GM21529 (cell line): ENCODE measurements at regions not wholly inside any gene's neighbourhood (a gene's known extent, or its start where the extent isn't known, plus 50 kb on each side); places are given as distances from the start of the nearest gene placed in this dataset.

Experiments
- ATAC-seq: cut with Tn5 transposase; IDR thresholded peaks from one replicate; pipeline ENCODE4 v1.9.1; 2021; ENCODE audit not compliant: unreplicated experiment

DNA sequence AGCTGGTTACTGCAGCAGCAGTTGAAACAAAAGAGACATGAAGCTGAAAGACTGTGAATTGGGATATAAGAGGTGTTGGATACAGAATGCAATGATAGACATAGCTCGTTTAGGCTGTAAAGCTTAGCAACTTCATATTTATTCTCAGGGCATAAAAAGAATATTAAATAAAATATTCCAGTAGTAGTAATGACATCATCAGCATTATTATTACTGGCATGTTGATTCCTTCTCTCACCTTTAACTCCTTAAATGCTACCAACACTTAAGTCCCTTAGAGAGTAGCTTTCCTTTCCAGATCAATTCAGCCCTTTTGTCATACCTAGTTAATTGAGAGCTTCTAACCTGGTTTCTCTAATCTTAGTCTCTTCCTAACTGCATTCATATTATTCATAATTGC lies 81.4 kb upstream of the STXBP5 start:
- ATAC-seq = no peak

DNA sequence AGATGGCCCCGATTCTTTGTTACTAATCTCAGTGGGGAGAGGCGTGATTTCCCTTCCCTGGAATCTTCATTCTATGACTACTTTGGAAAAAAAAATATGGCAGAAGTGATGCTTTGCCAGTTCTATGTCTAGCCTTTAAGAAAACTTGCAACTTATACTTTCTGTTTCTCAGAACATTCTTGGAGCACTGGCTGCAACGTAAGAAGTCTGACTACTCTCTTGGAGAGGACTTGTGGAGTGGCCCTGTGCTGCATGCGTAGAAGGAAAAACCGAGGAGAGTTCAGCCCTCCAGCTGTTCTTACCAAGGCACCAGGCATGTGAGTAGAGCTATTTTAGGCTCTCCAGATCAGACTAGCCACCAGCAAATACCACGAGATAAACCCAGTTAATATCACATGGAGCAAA lies 77.6 kb upstream of the STXBP5 start:
- no peak for ATAC-seq

DNA sequence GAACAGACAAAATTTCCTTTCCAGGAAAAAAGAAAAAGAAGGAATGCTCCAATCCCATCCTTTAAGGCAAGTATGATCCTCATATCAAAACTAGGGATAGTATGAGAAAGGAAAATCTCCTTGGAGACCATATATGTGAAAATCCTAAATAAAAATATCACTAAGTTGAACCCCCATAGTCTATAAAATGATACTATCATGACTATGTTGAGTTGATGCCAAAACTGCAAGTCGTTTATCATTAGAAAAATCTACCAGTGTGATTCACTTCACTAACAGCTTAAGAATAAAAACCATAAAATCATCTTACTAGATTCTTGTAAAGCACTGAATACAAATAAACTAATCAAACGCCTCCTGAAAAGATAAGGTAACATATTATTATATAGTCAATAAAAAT lies 76.6 kb upstream of the STXBP5 start:
- ATAC-seq = no peak

DNA sequence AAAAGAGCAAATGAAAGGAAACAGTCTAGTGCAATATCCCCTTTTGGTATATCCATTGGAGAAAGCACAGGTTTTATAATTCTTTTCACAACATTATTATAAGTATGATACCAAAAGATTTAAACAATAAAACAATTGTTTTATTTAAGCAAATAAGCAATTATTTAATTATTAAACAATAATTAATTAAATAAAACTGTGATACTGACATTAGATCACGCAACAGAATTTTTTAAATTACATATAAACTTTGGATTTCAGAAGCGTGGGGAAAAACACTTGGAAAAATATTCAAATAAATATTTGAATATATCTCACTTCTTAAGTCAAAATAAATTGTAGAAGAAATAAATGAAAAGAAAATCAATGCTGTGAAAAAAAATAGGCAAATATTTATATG lies 76.2 kb upstream of the STXBP5 start:
- ATAC-seq = no peak

DNA sequence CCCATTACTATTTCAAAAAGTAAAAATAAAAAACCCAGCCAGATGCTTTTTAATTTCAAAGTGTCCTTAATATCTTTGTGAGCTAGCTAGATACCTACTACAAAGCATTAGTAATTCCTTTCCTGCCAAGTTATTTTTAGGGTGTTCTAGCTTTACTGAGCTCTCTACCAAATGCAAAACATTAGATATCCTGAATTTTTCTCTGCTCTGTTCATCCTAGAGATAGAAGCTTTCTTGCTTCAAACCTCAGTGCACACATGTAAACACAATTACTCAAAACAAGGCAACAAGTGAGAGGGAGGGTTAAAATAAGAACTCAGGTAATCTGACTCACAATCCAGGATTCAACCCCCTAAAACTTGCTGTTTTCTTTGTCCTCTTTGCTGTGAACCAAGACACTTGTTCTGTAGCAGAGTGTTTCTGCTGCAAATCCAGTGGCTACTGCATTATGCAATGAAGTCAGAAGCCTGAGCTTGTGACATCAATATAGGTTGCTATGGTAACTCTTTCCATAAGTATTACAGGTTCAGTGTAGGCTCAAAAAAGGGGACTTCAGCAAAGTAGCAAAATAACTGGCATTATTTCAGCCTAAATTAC lies 72.6 kb upstream of the STXBP5 start:
- no peak for ATAC-seq

DNA sequence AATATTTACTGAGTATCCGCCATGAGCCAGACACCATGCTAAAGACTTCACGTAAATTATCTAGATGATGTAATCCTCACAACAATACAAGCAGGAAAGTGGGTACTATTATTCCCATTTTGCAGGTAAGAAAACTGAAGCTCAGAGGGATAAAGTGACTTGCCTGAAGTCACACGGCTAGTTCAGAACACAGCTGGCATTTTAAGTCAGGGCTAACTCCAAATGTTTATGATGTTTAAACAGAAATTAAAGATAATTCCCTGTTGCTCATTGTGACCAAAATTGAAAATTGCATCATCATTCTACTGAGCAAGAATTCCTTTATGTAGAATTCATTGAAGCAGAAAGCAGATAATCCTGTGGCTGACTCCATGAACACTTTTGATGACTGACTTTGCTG lies 71.3 kb upstream of the STXBP5 start:
- ATAC-seq = no peak

DNA sequence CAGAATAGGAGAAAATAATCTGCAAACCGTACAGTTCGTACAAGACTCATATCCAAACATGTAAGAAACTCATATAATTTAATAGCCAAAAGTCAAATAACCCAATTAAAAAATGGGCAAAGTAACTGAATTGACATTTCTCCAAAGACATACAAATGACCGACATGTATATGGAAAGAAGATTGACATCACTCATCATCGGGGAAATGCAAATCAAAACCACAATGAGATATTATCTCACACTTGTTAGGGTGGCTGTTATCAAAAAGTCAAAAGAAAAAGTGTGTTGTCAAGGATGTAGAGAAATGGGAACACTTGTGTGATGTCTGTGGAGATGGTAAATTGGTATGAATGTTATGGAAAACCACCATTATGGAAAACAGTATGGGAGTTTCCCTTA lies 70.5 kb upstream of the STXBP5 start:
- ATAC-seq = no peak

DNA sequence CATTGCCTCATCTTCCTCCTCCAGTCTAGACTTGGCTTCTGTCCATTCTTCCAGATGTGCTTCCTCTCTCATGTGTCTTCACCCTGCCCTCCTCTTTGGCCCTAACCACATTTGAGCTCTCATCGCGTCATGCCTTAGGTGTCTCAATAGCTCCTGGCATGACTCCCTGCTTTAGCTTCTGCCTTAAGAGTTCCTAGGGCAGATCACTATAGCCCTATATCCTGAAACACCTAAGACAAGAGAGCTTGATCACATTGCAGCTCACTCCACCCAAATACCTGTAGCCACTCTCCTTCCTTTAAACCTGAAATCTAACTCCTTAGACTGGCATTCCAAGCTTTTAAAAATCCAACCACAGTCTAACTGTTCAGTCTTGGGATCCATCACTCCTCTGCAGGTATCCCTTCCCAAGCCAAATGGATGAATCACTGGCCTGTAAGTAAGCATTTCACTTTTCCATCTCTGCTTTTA lies 69.0 kb upstream of the STXBP5 start:
- ATAC-seq = no peak

DNA sequence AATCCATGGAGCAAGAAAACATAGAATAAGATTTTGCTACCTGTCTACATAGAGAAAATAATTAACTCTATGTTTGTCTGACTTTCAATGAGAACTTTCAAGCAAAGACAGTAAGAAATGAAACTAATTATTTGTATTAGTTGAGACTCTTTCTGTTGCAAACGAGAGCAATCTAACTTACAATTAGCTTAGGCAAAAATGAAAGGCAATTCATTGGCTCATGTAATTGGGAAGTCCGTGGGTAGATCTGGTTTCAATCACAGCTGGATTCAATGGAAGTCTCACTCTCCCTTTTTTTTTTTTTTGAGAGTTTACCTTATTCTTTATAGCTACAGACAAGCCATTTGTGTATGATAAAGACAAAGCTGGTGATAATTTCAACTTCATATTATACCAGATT lies 68.2 kb upstream of the STXBP5 start:
- ATAC-seq = no peak

DNA sequence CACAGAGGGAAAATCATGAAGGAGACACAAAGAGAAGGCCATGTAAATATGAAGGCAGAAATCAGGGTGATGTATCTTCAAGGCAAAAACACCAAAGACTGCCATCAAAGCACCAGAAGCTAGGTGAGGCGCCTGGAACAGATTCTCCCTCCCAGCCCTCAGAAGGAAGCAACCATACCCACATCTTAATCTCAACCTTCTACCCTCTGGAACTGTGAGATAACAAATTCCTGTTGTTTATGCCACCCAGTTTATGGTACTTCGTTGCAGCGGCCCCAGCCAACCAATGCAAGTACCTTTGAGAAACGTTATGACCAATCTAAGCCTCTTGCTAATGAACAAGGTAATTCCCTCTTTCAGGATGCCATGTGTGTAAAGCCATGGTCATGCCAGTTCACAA lies 66.2 kb upstream of the STXBP5 start:
- ATAC-seq = no peak

DNA sequence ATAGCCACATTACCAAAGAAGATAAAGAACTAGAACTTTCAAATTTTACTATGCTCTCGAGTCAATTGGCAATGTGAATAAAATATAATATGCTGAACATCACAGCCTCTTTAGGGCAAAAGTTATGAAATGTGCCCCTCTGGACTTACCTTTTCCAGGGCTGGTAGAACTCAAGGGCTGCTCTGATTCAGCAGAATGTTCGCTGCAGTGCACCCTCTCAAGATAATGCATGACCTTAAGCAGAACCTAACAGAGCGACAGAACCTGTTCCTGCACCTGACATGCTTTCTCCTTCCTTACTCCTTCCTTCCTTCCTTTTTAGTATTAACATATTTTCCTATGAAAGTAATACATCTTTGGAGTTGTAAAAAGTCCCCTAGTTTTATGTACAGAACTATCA lies 65.4 kb upstream of the STXBP5 start:
- ATAC-seq = no peak

DNA sequence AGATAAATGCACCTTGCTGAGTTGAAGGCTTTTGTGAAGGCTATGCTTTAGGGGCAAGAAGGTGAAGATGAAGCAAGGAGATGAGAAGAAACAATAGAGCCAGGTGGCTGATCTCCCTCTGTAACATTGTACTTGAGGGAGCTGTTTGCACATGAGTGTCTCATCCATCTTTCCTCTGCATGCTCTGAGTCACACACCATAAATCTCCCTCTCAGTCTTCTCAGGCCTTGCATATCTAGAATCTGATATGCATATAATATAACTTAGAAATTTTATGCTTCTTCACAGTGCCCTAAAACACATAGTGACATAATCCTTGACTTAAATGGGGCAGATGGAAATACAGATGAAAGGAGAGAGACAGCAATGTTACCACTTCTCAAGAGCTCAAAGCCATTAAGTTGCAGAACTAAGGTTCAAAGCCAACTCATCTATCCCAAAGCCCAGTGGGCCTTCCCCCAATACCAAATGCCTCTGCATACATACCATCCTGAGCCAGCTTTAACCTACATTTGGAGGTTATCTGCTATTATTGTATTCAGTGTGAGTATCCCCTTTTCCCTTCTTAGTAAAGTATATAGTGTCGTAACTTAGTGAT lies 62.4 kb upstream of the STXBP5 start:
- ATAC-seq = no peak

DNA sequence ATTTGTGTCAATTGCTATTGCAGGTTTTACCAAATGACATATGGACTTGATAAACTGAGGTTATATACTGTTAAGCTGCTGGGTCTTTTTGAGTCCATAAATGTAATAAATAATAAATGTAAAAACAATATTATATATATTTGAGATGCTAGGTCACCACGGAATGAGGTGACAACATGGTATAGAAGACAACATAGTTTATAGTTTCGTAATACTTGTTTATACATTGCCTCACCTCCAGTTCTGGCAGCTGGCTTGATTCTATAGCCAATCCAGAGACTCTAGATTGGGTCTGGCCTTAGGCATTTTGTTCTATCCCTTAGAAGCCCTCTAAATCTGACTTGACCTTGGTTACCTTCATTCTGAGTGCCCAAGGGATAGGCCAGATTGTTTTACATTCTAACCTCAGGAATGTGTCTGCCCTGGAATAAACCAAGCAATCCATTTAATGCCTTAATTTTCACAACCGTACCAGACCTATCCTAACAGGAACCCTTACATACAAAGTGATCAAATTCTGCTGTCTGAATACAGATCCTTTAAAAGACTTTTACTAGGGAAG lies 61.5 kb upstream of the STXBP5 start:
- ATAC-seq = no peak

DNA sequence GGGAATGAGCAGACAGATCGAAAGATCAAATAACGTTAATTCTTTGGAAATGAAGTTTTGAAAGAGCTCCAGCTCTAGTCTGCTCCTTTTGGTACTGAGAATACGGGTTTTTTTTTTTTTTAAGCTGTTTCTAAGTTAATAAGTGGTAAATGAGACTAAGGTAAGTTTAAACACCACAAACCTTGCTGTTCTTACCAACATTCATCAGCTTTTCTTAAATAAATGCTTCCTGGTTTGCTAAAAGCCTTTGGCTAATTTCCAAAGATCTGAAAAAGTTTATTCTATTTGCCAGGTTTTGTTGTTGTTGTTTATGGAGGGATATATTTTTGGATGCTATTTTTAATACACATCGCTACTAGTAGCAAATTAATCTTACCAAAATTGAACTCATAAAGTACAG lies 55.1 kb upstream of the STXBP5 start:
- no peak for ATAC-seq

DNA sequence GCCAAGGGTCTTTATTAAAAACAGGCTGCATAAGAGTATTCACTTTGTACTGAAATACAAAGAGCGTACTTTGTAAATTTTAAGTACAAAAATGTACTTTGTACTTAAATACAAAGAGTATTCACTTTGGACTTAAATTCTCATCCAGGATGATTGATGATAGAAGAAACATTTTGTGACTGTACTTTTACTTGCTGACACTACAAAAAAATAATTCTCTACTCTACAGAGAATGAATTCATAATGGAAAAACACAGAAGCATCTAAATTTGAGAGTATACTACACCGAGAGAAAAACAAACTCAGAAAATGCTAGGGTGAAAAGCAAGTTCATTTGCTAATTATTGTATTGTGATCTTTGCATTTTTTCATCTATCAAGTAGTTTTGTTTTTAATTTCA lies 54.4 kb upstream of the STXBP5 start:
- ATAC-seq = no peak

DNA sequence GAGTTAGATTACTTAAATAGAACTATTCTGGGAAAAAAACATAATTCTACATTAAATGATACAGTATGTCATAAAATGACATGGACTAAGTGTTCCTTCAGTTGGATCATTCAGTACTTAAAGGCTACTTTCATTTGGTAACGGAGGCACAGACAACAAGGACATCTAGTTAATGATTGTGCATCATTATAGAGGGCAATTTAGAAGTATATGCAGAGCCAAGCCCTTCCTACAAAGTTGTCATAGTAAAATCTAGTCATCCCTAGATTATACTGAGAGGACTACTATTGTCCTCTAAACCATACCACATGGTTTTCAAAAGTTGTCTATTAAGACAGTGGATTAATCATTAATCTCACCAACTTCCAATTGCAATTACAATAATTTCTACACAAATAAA lies 53.9 kb upstream of the STXBP5 start:
- no peak for ATAC-seq
